ENCODE measurements at regions not wholly inside any gene's neighbourhood (a gene's known extent, or its start where the extent isn't known, plus 50 kb on each side); places are given as distances from the start of the nearest gene placed in this dataset.

GRCh38 chr3:95934181-95934580 is 880.2 kb upstream of the EPHA6 start:
- no peak for DNase-seq (ENCODE audit: low spot score)

GRCh38 chr3:95939235-95939809 is 875.1 kb upstream of the EPHA6 start:
- DNase-seq (ENCODE audit: low spot score): no peak

DNA sequence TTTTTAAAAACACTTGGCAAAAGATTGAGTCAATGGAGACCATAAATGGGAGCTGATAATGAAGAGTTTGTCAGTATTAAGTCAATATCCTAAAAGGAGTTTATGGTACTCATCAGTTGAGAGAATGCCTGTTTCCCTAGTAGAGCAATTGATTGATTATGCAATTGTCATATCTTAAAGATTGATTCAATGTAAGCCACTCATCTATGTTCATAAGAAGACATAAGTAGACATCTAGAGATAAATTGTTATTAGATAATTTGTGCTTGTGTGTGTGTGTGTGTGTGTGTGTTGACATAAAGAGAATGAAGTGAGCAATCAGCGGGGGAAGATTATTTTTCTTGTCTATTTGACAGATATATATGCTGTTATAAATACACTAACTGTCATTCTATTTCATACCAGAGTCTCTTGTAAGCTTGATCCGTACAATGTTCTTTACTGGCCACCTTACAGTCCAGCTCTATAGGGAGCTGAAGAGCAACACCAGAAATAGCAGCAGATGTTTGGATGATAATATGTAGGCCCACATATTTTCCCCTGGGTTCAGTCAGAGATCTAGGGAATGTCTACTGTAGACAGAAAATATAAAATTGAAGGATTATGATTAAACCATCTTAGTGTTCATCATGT is 848.6 kb upstream of the EPHA6 start:
- DNase-seq (ENCODE audit: low spot score): no peak

- DNase-seq (ENCODE audit: low spot score): no peak
Observed at GRCh38 chr3:95971573-95971972, 842.8 kb upstream of the EPHA6 start.

DNA sequence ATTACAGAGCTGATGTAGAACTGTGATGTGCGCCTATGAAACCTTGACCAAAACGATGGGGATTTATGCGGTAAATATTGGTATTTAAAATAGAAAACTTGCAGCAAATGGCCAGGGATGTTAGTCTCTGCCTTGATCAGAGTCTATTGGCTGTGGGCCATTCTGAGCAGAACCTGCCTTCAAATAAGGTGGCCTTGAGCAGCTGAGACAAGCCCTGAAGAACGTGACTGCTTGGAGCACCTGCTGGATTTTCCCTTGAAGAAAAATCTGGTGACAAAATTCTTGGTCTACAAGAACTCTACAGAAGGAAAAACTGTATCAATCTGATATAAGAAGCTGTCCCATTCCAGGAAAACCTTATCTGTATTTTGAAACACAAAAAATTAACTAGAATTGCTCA is 820.1 kb upstream of the EPHA6 start:
- DNase-seq (ENCODE audit: low spot score): no peak

- no peak for DNase-seq (ENCODE audit: low spot score)
Observed at GRCh38 chr3:96000966-96001365, 813.4 kb upstream of the EPHA6 start.

DNA sequence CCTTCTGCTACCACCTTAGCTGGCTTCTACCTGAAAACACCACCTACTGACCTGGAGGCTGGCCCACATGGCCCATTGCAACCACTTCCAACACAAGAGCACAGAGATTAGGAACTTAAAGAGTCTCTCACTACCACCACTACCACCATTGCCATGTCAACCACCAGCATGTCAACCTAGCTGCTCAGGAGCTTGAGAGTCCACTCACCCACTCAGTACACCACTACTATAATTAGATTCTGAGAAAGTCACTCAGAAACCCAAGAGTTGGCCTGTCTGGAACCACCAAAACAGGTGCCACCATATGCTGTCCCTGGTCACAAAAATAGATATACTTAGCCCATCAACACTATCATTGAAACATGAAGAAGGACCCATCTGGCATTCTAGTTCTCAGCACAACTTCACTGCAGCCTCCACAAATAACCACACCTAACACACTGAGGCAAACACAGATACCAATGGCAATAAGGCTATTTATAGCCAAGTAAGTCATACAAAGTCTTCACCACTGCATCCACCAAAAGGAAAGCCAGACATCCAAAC is 806.7 kb upstream of the EPHA6 start:
- DNase-seq (ENCODE audit: low spot score): no peak

GRCh38 chr3:96012939-96013338 is 801.5 kb upstream of the EPHA6 start:
- DNase-seq (ENCODE audit: low spot score): no peak

GRCh38 chr3:96017556-96017955 is 796.8 kb upstream of the EPHA6 start:
- no peak for DNase-seq (ENCODE audit: low spot score)

DNA sequence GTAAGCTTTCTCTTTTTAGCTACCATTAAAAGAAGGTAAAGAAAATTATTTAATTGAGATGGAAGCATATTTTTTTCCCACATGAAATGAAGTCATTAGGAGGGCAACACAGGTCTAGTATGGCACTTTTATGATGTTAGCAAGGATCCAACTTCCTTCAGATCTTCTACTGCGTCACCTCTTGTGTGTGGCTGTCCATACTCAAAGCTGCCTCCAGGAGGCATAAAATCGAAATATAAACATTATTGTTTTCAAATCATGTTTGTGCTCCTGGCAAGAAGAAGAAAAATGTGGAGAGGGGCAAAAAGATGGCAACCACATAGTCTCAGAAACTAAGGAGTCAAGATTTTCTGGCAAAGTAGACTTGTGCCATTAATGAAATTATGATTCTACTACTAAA is 791.7 kb upstream of the EPHA6 start:
- no peak for DNase-seq (ENCODE audit: low spot score)

- no peak for DNase-seq (ENCODE audit: low spot score)
Observed at GRCh38 chr3:96027718-96028117, 786.7 kb upstream of the EPHA6 start.

GRCh38 chr3:96039632-96040031 is 774.8 kb upstream of the EPHA6 start:
- no peak for DNase-seq (ENCODE audit: low spot score)

DNA sequence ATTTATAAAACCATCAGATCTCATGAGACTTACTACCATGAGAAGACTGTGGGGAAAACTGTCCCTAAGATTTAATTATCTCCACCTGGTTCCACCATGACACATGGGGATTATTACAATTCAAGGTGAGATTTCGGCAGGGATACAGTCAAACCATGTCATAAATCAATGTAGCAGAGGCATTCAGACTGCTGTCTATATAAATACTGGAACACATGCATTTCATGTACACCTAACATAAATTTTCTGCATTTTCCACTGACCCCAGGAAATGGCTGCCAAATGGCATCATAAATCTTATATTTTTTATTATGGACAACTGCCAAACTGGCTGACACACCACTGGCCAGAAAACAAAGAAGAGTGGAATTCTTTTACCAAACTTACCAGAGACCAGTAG is 755.1 kb upstream of the EPHA6 start:
- no peak for DNase-seq (ENCODE audit: low spot score)

DNA sequence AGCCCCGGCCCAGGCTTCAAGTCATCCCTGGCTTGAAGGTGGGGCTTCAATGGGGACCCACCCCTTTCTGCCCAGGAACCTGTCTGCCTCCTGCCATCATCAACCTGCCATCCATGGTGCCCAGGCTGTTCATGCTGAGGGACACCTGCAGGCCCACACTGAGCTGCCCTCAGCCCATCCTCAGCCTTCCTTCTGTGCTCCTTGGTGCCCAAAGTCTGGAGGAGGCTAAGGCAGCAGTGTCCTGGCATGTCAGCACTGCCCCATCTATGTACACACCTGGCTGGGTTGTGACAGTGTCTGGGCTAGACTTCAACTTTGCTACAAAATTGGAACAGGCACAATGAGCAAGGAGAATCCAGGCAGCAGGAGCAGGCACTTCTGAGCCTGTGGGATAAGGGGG is 745.3 kb upstream of the EPHA6 start:
- DNase-seq (ENCODE audit: low spot score): no peak

DNA sequence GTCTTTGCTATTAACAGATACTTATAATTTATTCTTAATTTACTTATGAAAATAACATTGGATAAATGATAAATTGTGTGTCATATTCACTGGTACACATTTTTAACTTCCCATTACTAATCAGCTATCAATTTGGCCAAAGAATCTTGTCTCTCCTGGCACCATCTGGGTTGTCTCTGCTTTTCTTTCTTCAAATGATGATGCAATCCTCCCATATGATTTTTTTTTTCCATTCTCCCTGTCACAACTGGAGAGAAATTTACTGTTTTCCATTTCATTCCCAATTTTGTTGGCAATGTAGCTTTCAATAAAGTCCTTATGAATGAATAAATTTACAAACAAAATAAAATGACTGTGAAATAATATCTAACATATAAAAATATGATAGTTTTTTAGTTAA is 743.7 kb upstream of the EPHA6 start:
- no peak for DNase-seq (ENCODE audit: low spot score)

DNA sequence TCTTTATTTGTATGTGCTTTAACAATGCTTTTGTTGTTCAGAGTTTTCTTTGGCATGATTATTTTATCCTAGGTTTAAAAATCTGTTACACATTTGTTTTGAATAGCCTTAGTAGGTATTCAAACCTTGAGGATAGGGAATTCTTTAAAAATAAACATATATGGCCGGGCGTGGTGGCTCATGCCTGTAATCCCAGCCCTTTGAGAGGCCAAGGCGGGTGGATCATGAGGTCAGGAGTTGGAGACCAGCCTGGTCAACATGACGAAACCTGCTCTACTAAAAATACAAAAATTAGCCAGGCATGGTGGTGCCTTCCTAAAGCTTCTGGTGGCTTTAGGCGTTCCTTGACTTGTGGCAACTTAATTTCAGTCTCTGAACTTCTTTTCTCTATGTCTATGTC is 743.3 kb upstream of the EPHA6 start:
- DNase-seq (ENCODE audit: low spot score): no peak

DNA sequence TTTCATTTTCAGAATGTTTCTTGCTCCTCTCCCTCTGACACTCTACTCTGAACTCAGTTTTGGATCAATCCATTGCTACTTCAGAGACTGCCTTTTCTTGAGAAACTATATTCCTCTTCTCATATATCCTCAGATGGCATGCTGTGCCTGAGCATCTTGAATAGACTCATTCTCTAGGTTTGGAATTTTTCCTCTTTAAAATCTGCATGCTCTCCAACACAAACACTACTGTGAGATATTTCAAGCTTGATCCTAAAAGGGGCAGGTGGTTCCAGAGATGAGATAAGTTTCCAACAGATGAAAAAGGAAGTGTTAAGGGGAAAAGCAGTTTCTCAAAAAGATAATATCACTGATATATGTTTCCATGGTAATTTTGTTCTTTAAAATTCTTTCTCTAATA is 742.2 kb upstream of the EPHA6 start:
- no peak for DNase-seq (ENCODE audit: low spot score)

DNA sequence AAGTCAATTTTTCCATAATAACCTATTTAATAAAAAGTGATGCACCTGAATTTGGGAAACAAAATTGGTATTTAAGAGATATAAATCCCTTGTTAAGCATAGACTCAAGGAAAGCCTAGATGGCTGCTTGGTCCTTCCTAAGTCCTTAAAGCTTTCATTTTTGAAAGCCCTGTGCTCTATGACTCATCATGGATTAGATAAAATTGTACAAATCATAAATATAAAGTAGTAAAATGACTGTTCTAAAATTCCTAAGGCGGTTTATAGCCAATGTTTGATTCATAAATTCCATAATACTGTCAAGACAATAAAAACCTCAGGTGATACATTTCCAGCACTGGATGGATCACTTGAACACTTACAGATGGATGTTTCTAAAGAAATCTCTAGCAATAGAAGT is 730.8 kb upstream of the EPHA6 start:
- no peak for DNase-seq (ENCODE audit: low spot score)

DNA sequence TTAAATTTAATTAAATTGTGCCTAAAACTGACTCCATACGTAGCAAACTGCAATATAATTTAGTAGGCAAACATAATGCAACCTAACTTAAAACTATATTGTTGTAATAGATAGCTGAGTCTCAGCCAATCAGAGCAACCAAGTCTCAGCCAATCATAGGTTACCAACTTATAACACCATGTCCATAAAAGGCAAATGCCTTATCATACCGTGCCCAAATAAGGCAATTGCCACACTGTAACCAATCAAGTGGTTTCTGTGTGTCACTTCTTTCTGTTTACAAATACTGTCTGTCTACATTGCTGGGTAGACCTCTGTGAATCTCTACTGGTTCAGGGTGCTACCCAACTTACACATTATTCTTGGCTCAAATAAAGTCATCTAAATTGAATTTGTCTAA is 728.4 kb upstream of the EPHA6 start:
- no peak for DNase-seq (ENCODE audit: low spot score)

- DNase-seq (ENCODE audit: low spot score): no peak
Observed at GRCh38 chr3:96101006-96101560, 713.3 kb upstream of the EPHA6 start.

DNA sequence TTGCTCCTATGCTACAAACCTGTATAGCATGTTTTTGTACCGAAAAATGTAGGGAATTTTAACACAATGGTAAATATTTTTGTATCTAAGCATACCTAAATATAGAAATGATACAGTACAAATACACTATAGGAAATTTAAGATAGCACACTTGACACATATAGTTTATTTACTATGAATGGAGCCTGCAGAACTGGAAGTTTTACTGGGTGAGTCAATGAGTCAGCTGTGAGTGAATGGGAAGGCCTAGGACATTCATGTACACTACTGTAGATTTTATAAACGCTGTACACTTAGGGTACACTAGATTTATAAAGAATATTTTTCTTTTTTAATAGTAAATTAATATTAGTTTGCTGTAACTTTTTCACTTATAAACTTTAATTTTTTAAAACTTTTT is 707.7 kb upstream of the EPHA6 start:
- no peak for DNase-seq (ENCODE audit: low spot score)
